ENCODE measurements at regions not wholly inside any gene's neighbourhood (a gene's known extent, or its start where the extent isn't known, plus 50 kb on each side); places are given as distances from the start of the nearest gene placed in this dataset.
"Not testable (repeated sequence)": the region's sequence is repeated elsewhere in the genome, so short reads cannot be mapped to it uniquely, and the experiment has no call there.

GRCh38 chr1:189633658-189634057 is 844.0 kb downstream of the BRINP3 start:
- TF ChIP-seq EZH2 (optimal IDR thresholded peaks at IDR 0.05; ENCODE audit: low read depth, low read length) (no peak), EZH2phosphoT487 (IDR thresholded peaks at IDR 0.05; ENCODE audit: low read length) (no peak)
- TF ChIP-seq, protein P1, sequence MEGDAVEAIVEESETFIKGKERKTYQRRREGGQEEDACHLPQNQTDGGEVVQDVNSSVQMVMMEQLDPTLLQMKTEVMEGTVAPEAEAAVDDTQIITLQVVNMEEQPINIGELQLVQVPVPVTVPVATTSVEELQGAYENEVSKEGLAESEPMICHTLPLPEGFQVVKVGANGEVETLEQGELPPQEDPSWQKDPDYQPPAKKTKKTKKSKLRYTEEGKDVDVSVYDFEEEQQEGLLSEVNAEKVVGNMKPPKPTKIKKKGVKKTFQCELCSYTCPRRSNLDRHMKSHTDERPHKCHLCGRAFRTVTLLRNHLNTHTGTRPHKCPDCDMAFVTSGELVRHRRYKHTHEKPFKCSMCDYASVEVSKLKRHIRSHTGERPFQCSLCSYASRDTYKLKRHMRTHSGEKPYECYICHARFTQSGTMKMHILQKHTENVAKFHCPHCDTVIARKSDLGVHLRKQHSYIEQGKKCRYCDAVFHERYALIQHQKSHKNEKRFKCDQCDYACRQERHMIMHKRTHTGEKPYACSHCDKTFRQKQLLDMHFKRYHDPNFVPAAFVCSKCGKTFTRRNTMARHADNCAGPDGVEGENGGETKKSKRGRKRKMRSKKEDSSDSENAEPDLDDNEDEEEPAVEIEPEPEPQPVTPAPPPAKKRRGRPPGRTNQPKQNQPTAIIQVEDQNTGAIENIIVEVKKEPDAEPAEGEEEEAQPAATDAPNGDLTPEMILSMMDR (IDR thresholded peaks at IDR 0.05; ENCODE audit: low read length) = no peak
- Histone ChIP-seq H3K36me3 (replicated peaks; ENCODE audit: insufficient read depth, low read length) (no peaks in the 10 kb centered on the region), H2AFZ (ENCODE audit: low read length) (no peak overlapping the region), H3F3A (ENCODE audit: insufficient read depth, low read length) (no peaks in the 10 kb centered on the region), H3K27me3 (replicated peaks; ENCODE audit: insufficient read depth, low read length) (no peaks in the 10 kb centered on the region), H3K9me3 (replicated peaks; ENCODE audit: insufficient read depth, low read length) (no peaks in the 10 kb centered on the region), H4K20me1 (ENCODE audit: insufficient read depth, low read length) (no peaks in the 10 kb centered on the region), H3K9me2 (replicated peaks; ENCODE audit: insufficient read depth, low read length) (no peaks in the 10 kb centered on the region), H3K4me1 (ENCODE audit: low read length) (no peaks in the 10 kb centered on the region), H3K27ac (ENCODE audit: low read length) (no peak overlapping the region), H3K79me2 (ENCODE audit: low read length) (no peaks in the 10 kb centered on the region), H3K4me3 (ENCODE audit: low read length) (no peak overlapping the region), H3K9ac (ENCODE audit: low read length) (no peak overlapping the region), H3K4me2 (ENCODE audit: low read depth, low read length) (no peak overlapping the region)
- no peak for DNase-seq

DNA sequence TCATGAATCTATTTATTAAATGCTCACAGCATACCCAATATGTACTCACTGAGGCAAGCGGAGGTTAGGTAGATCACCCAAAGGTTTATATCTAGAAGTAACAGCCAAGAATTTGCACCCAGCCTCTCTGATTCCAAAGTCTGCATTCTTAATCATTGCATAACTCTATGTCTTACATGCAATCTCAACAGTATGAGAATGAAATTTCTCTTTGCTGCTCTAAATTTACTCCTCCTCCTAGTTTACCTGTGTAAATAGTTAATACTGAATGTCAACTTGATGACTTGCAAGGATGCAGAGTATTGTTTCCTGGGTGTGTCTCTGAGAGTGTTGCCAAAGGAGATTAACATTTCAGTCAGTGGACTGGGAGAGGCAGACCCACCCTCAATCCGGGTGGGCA is 840.6 kb downstream of the BRINP3 start:
- Histone ChIP-seq H3K4me1 (ENCODE audit: low read length) (no peaks in the 10 kb centered on the region), H3K79me2 (ENCODE audit: low read length) (no peaks in the 10 kb centered on the region), H3K4me3 (ENCODE audit: low read length) (no peak overlapping the region), H3K9me2 (replicated peaks; ENCODE audit: insufficient read depth, low read length) (no peaks in the 10 kb centered on the region), H4K20me1 (ENCODE audit: insufficient read depth, low read length) (no peaks in the 10 kb centered on the region), H2AFZ (ENCODE audit: low read length) (no peak overlapping the region), H3K27ac (ENCODE audit: low read length) (no peak overlapping the region), H3K27me3 (replicated peaks; ENCODE audit: insufficient read depth, low read length) (no peaks in the 10 kb centered on the region), H3K36me3 (replicated peaks; ENCODE audit: insufficient read depth, low read length) (no peaks in the 10 kb centered on the region), H3K9me3 (replicated peaks; ENCODE audit: insufficient read depth, low read length) (no peaks in the 10 kb centered on the region), H3F3A (ENCODE audit: insufficient read depth, low read length) (no peaks in the 10 kb centered on the region), H3K9ac (ENCODE audit: low read length) (no peak overlapping the region), H3K4me2 (ENCODE audit: low read depth, low read length) (no peak overlapping the region)
- TF ChIP-seq EZH2 (optimal IDR thresholded peaks at IDR 0.05; ENCODE audit: low read depth, low read length) (no peak), EZH2phosphoT487 (IDR thresholded peaks at IDR 0.05; ENCODE audit: low read length) (no peak)
- TF ChIP-seq, protein P1 (IDR thresholded peaks at IDR 0.05; ENCODE audit: low read length) = no peak
- DNase-seq = no peak

DNA sequence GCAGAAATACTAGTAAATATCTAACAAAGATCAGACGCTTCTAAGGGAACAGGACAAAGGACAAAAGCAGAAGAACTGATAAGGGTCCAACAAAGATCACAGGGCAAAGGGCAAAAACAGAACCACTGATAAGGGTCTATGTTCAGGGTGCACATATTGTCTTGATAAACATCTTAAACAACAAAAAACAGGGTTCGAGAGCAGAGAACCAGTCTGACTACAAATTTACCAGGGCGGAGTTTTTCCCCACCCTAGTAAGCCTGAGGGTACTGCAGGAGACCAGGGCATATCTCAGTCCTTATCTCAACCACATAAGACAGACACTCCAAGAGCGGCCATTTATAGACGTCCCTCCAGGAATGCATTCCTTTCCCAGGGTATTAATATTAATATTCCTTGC is 833.5 kb downstream of the BRINP3 start:
- not testable (repeated sequence) for H4K20me1 ChIP-seq (ENCODE audit: insufficient read depth, low read length); H3K4me2 ChIP-seq (ENCODE audit: low read depth, low read length); H3K27ac ChIP-seq (ENCODE audit: low read length); H3K4me1 ChIP-seq (ENCODE audit: low read length); H3K4me3 ChIP-seq (ENCODE audit: low read length); DNase-seq; H3K9me2 ChIP-seq (replicated peaks; ENCODE audit: insufficient read depth, low read length); H3K27me3 ChIP-seq (replicated peaks; ENCODE audit: insufficient read depth, low read length); H3K36me3 ChIP-seq (replicated peaks; ENCODE audit: insufficient read depth, low read length); H3K9ac ChIP-seq (ENCODE audit: low read length); H3F3A ChIP-seq (ENCODE audit: insufficient read depth, low read length); H2AFZ ChIP-seq (ENCODE audit: low read length); H3K79me2 ChIP-seq (ENCODE audit: low read length); H3K9me3 ChIP-seq (replicated peaks; ENCODE audit: insufficient read depth, low read length)

DNA sequence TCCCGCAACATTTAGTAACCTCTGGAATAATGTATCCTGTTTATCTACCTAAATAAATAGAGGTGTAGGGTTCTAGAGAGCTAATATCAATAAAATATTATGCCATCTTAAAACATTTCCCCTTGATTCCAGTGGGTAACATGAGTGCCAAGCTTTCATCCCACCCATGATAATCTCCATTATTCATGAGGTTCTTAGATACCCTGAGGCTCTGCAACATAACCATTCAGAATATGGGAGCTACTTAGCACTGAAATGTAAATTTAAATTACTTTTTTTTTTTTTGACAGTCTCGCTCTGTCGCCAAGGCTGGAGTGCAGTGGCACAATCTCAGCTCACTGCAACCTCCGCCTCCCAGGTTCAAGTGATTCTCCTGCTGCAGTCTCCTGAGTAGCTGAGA is 832.7 kb downstream of the BRINP3 start:
- H3K9ac ChIP-seq (ENCODE audit: low read length) = no peak overlapping the region
- no peaks in the 10 kb centered on the region for H3K4me1 ChIP-seq (ENCODE audit: low read length)
- H3K9me2 ChIP-seq (replicated peaks; ENCODE audit: insufficient read depth, low read length) = no peaks in the 10 kb centered on the region
- no peak overlapping the region for H3K27ac ChIP-seq (ENCODE audit: low read length)
- no peak for DNase-seq
- H3F3A ChIP-seq (ENCODE audit: insufficient read depth, low read length) = no peaks in the 10 kb centered on the region
- no peaks in the 10 kb centered on the region for H3K36me3 ChIP-seq (replicated peaks; ENCODE audit: insufficient read depth, low read length)
- H2AFZ ChIP-seq (ENCODE audit: low read length) = no peak overlapping the region
- H3K79me2 ChIP-seq (ENCODE audit: low read length) = no peaks in the 10 kb centered on the region
- TF ChIP-seq EZH2 (optimal IDR thresholded peaks at IDR 0.05; ENCODE audit: low read depth, low read length) = no peak
- TF ChIP-seq EZH2phosphoT487 (IDR thresholded peaks at IDR 0.05; ENCODE audit: low read length) = no peak
- TF ChIP-seq, protein P1 (IDR thresholded peaks at IDR 0.05; ENCODE audit: low read length) = no peak
- H3K27me3 ChIP-seq (replicated peaks; ENCODE audit: insufficient read depth, low read length) = no peaks in the 10 kb centered on the region
- H3K4me3 ChIP-seq (ENCODE audit: low read length) = no peak overlapping the region
- no peak overlapping the region for H3K4me2 ChIP-seq (ENCODE audit: low read depth, low read length)
- H4K20me1 ChIP-seq (ENCODE audit: insufficient read depth, low read length) = no peaks in the 10 kb centered on the region
- H3K9me3 ChIP-seq (replicated peaks; ENCODE audit: insufficient read depth, low read length) = no peaks in the 10 kb centered on the region

Measured in MM.1S (cell line).